ENCODE measurements at regions not wholly inside any gene's neighbourhood (a gene's known extent, or its start where the extent isn't known, plus 50 kb on each side); places are given as distances from the start of the nearest gene placed in this dataset.

DNA sequence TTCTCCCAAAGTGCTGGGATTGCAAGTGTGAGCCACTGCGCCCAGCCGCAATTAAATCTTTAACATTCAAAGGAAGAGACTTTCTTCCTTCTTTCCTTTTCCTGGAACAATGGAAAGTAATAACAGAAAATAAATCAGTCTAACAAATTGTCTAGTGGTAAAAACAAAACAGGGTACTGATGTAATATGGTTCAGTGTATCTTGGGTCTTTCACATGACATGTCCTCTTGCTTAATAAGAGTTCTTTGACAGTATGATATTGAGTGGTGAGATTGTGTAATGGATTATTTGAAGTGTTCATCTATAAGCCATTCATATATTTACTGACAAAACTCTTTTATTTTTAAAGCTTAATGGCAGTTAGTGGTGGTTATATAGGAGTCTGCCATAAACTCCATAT lies 256.6 kb downstream of the SPRY1 start:
- no peak for TF ChIP-seq SP1 (IDR thresholded peaks at IDR 0.05)
- TF ChIP-seq, protein P1, sequence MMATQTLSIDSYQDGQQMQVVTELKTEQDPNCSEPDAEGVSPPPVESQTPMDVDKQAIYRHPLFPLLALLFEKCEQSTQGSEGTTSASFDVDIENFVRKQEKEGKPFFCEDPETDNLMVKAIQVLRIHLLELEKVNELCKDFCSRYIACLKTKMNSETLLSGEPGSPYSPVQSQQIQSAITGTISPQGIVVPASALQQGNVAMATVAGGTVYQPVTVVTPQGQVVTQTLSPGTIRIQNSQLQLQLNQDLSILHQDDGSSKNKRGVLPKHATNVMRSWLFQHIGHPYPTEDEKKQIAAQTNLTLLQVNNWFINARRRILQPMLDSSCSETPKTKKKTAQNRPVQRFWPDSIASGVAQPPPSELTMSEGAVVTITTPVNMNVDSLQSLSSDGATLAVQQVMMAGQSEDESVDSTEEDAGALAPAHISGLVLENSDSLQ (IDR thresholded peaks at IDR 0.05), result no peak
- no peak for TF ChIP-seq LEF1 (IDR thresholded peaks at IDR 0.05; ENCODE audit: borderline replicate concordance)
- TF ChIP-seq ARNT (IDR thresholded peaks at IDR 0.05), result no peak
- TF ChIP-seq HDGF (IDR thresholded peaks at IDR 0.05; ENCODE audit: borderline replicate concordance), result no peak
- TF ChIP-seq FOXA1 (IDR thresholded peaks at IDR 0.05), result no peak
- no peak for TF ChIP-seq ELF4 (IDR thresholded peaks at IDR 0.05)
